Epithelial cell of proximal tubule (primary cell): ENCODE measurements at regions not wholly inside any gene's neighbourhood (a gene's known extent, or its start where the extent isn't known, plus 50 kb on each side); places are given as distances from the start of the nearest gene placed in this dataset.
A peak's percentile ranks its signal among the peaks of the same experiment; 100 is the strongest.

Experiments used
- DNase-seq: peaks from one replicate; pipeline ENCODE4 v3.0.0-alpha.2; 2011; ENCODE audit warnings: low read depth
- H3K4me3 ChIP-seq: 2 replicates; pipeline ENCODE4 v1.5.1; 2011; ENCODE audit warnings: low read depth, mild to moderate bottlenecking, low read length
- CTCF ChIP-seq: conservative IDR thresholded peaks from 2 replicates; pipeline ENCODE4 v1.5.1; 2012; ENCODE audit warnings: low read depth, mild to moderate bottlenecking, low read length

GRCh38 chr11:109926941-109927340, 166.3 kb upstream of the ZC3H12C start:
- DNase-seq, result no peak
- H3K4me3 ChIP-seq, result no peak overlapping the region
- no peak for TF ChIP-seq CTCF

GRCh38 chr11:109929308-109929707, 163.9 kb upstream of the ZC3H12C start:
- H3K4me3 ChIP-seq, result no peak overlapping the region
- TF ChIP-seq CTCF, result no peak
- DNase-seq, result no peak

GRCh38 chr11:109933126-109933525, 160.1 kb upstream of the ZC3H12C start:
- no peak for TF ChIP-seq CTCF
- DNase-seq, result no peak
- H3K4me3 ChIP-seq, result no peak overlapping the region

GRCh38 chr11:109934151-109934550, 159.0 kb upstream of the ZC3H12C start:
- no peak for TF ChIP-seq CTCF
- H3K4me3 ChIP-seq, result no peak overlapping the region
- DNase-seq, result no peak

- DNase-seq, result no peak
- no peak overlapping the region for H3K4me3 ChIP-seq
- TF ChIP-seq CTCF, result no peak
Measured at GRCh38 chr11:109936661-109937180, 156.5 kb upstream of the ZC3H12C start.

GRCh38 chr11:109937968-109938367, 155.2 kb upstream of the ZC3H12C start:
- TF ChIP-seq CTCF, result no peak
- DNase-seq, result no peak
- H3K4me3 ChIP-seq, result no peak overlapping the region

- no peak overlapping the region for H3K4me3 ChIP-seq
- peak; percentile 87 for TF ChIP-seq CTCF
- DNase-seq, result peak; percentile 42
Measured at GRCh38 chr11:109939166-109939810, 153.9 kb upstream of the ZC3H12C start.
